Skin epidermis (tissue), 12 donors: ENCODE measurements at regions not wholly inside any gene's neighbourhood (a gene's known extent, or its start where the extent isn't known, plus 50 kb on each side); places are given as distances from the start of the nearest gene placed in this dataset.

ENCODE experiments used
- H3K27ac ChIP-seq, 21 experiments: fragments of 200-600 bp; sonication (generic) in 11 of 21; one replicate each; pipeline ENCODE4 v1.5.0; 2020; ENCODE audit warnings: mild to moderate bottlenecking in 3 of 21, inconsistent platforms in 2 of 21, moderate library complexity in 2 of 21
- H3K4me3 ChIP-seq, 7 experiments: fragments of 200-600 bp; sonication (generic) in 2 of 7; one replicate each; pipeline ENCODE4 v1.5.0; 2020; ENCODE audit warnings: inconsistent platforms in 2 of 7, mild to moderate bottlenecking in 2 of 7, moderate library complexity in 1 of 7

- H3K4me3 ChIP-seq: no peak overlapping the region
- H3K27ac ChIP-seq: no peak overlapping the region
These were observed 360.0 kb upstream of the RAB6C start for GRCh38 chr2:129619471-129619870.

GRCh38 chr2:129620411-129620810 lies 359.1 kb upstream of the RAB6C start:
- H3K27ac ChIP-seq: no peak overlapping the region
- no peak overlapping the region for H3K4me3 ChIP-seq

GRCh38 chr2:129623783-129624182 lies 355.7 kb upstream of the RAB6C start:
- no peak overlapping the region for H3K4me3 ChIP-seq
- H3K27ac ChIP-seq: no peak overlapping the region

- no peak overlapping the region for H3K4me3 ChIP-seq
- no peak overlapping the region for H3K27ac ChIP-seq
These were observed 352.0 kb upstream of the RAB6C start for GRCh38 chr2:129627437-129627836.

- H3K4me3 ChIP-seq: no peak overlapping the region
- no peak overlapping the region for H3K27ac ChIP-seq
These were observed 342.8 kb upstream of the RAB6C start for GRCh38 chr2:129636692-129637091.

- Histone ChIP-seq H3K4me3 (no peak overlapping the region), H3K27ac (no peak overlapping the region)
These were observed 338.1 kb upstream of the RAB6C start for GRCh38 chr2:129641371-129641770.

GRCh38 chr2:129642526-129643043 lies 336.9 kb upstream of the RAB6C start:
- Histone ChIP-seq H3K27ac (no peak overlapping the region), H3K4me3 (no peak overlapping the region)

- Histone ChIP-seq H3K4me3 (no peak overlapping the region), H3K27ac (no peak overlapping the region)
These were observed 334.1 kb upstream of the RAB6C start for GRCh38 chr2:129645335-129645734.

- Histone ChIP-seq H3K4me3 (no peak overlapping the region), H3K27ac (no peak overlapping the region)
These were observed 333.4 kb upstream of the RAB6C start for GRCh38 chr2:129646107-129646506.

GRCh38 chr2:129653246-129653645 lies 326.2 kb upstream of the RAB6C start:
- H3K27ac ChIP-seq: no peak overlapping the region
- H3K4me3 ChIP-seq: no peak overlapping the region

GRCh38 chr2:129654331-129654730 lies 325.1 kb upstream of the RAB6C start:
- Histone ChIP-seq H3K4me3 (no peak overlapping the region), H3K27ac (no peak overlapping the region)

GRCh38 chr2:129656081-129656598 lies 323.3 kb upstream of the RAB6C start:
- no peak overlapping the region for H3K27ac ChIP-seq
- H3K4me3 ChIP-seq: no peak overlapping the region

- H3K4me3 ChIP-seq: no peak overlapping the region
- no peak overlapping the region for H3K27ac ChIP-seq
These were observed 321.0 kb upstream of the RAB6C start for GRCh38 chr2:129658430-129658829.

GRCh38 chr2:129661935-129662334 lies 317.5 kb upstream of the RAB6C start:
- Histone ChIP-seq H3K4me3 (no peak overlapping the region), H3K27ac (no peak overlapping the region)

- H3K27ac ChIP-seq: no peak overlapping the region
- H3K4me3 ChIP-seq: no peak overlapping the region
These were observed 311.9 kb upstream of the RAB6C start for GRCh38 chr2:129667577-129667976.

- H3K4me3 ChIP-seq: no peak overlapping the region
- H3K27ac ChIP-seq: no peak overlapping the region
These were observed 306.9 kb upstream of the RAB6C start for GRCh38 chr2:129672521-129672920.

- Histone ChIP-seq H3K4me3 (no peak overlapping the region), H3K27ac (no peak overlapping the region)
These were observed 306.2 kb upstream of the RAB6C start for GRCh38 chr2:129673234-129673633.

GRCh38 chr2:129673847-129674711 lies 305.4 kb upstream of the RAB6C start:
- Histone ChIP-seq H3K4me3 (no peak overlapping the region), H3K27ac (no peak overlapping the region)

- no peak overlapping the region for H3K4me3 ChIP-seq
- no peak overlapping the region for H3K27ac ChIP-seq
These were observed 300.7 kb upstream of the RAB6C start for GRCh38 chr2:129678751-129679150.

GRCh38 chr2:129681788-129682187 lies 297.7 kb upstream of the RAB6C start:
- Histone ChIP-seq H3K4me3 (no peak overlapping the region), H3K27ac (no peak overlapping the region)

- Histone ChIP-seq H3K27ac (no peak overlapping the region), H3K4me3 (no peak overlapping the region)
These were observed 289.6 kb upstream of the RAB6C start for GRCh38 chr2:129689653-129690448.
